HUES64 (cell line): ENCODE measurements at regions not wholly inside any gene's neighbourhood (a gene's known extent, or its start where the extent isn't known, plus 50 kb on each side); places are given as distances from the start of the nearest gene placed in this dataset.

Experiments
- H3K27ac ChIP-seq: 2 replicates; pipeline ENCODE4 v1.7.0; 2013; ENCODE audit warnings: low read depth, low read length, inconsistent platforms
- H3K27me3 ChIP-seq: 2 replicates; pipeline ENCODE4 v1.6.1; 2013; ENCODE audit warnings: mild to moderate bottlenecking, low read length; ENCODE audit not compliant: insufficient read depth
- H3K36me3 ChIP-seq: 2 replicates; pipeline ENCODE4 v1.6.1; 2013; ENCODE audit warnings: mild to moderate bottlenecking, low read length; ENCODE audit not compliant: insufficient read depth
- H3K4me1 ChIP-seq: 2 replicates; pipeline ENCODE4 v1.6.1; 2013; ENCODE audit warnings: mild to moderate bottlenecking, low read length, moderate library complexity; ENCODE audit not compliant: insufficient read depth
- H3K4me3 ChIP-seq: 2 replicates; pipeline ENCODE4 v1.5.1; 2013; ENCODE audit warnings: mild to moderate bottlenecking, low read length, moderate library complexity
- H3K9ac ChIP-seq: 2 replicates; pipeline ENCODE4 v1.6.1; 2013; ENCODE audit warnings: mild to moderate bottlenecking, low read depth, low read length
- H3K9me3 ChIP-seq: 2 replicates; pipeline ENCODE4 v1.6.1; 2013; ENCODE audit warnings: low read depth, low read length; ENCODE audit not compliant: insufficient read depth
- WGBS: fragments of 150-250, 120-280 bp; methylation state at CpG from one replicate; pipeline ENCODE4 v1.1.7; 2013; ENCODE audit warnings: missing lambda C conversion rate; 5-methylcytosine and 5-hydroxymethylcytosine counted together

GRCh38 chr2:12381543-12382325, 335.0 kb upstream of the TRIB2 start:
- no peak overlapping the region for H3K4me3 ChIP-seq
- peaks cover 14% of the 10 kb centered on the region; the same call in 1 of the 2 replicates for H3K4me1 ChIP-seq
- WGBS = 52% methylated on average over 2 of the region's 2 CpGs
- H3K9ac ChIP-seq = no peak overlapping the region
- no peaks in the 10 kb centered on the region for H3K9me3 ChIP-seq
- no peak overlapping the region for H3K27ac ChIP-seq
- H3K27me3 ChIP-seq = no peaks in the 10 kb centered on the region
- no peaks in the 10 kb centered on the region for H3K36me3 ChIP-seq

- Histone ChIP-seq H3K9ac (no peak overlapping the region), H3K36me3 (no peaks in the 10 kb centered on the region), H3K4me1 (peaks cover 14% of the 10 kb centered on the region; the same call in 1 of the 2 replicates), H3K4me3 (no peak overlapping the region), H3K27me3 (no peaks in the 10 kb centered on the region), H3K9me3 (no peaks in the 10 kb centered on the region), H3K27ac (no peak overlapping the region)
- 74% methylated on average over 3 of the region's 4 CpGs for WGBS
Measured at GRCh38 chr2:12382366-12382765, 334.4 kb upstream of the TRIB2 start.

- Histone ChIP-seq H3K4me3 (no peak overlapping the region), H3K27me3 (no peaks in the 10 kb centered on the region), H3K9ac (no peak overlapping the region), H3K4me1 (no peaks in the 10 kb centered on the region), H3K36me3 (no peaks in the 10 kb centered on the region), H3K9me3 (no peaks in the 10 kb centered on the region), H3K27ac (no peak overlapping the region)
- 92% methylated on average over 9 of the region's 9 CpGs for WGBS
Measured at GRCh38 chr2:12389344-12390045, 327.2 kb upstream of the TRIB2 start.

- WGBS = 92% methylated on average over 2 of the region's 2 CpGs
Measured at GRCh38 chr2:12391116-12391515, 325.6 kb upstream of the TRIB2 start.

GRCh38 chr2:12396699-12397098, 320.0 kb upstream of the TRIB2 start:
- no peak overlapping the region for H3K4me3 ChIP-seq
- H3K4me1 ChIP-seq = peaks cover 9% of the 10 kb centered on the region; the same call in 1 of the 2 replicates
- no peak overlapping the region for H3K9ac ChIP-seq
- H3K27me3 ChIP-seq = no peaks in the 10 kb centered on the region
- H3K9me3 ChIP-seq = peaks cover 5% of the 10 kb centered on the region; the same call in 1 of the 2 replicates
- no peak overlapping the region for H3K27ac ChIP-seq
- H3K36me3 ChIP-seq = no peaks in the 10 kb centered on the region
- WGBS = 93% methylated on average over 6 of the region's 6 CpGs

More at GRCh38 chr2:12391116-12391515, 325.6 kb upstream of the TRIB2 start:
- Histone ChIP-seq H3K27ac (no peak overlapping the region), H3K9me3 (no peaks in the 10 kb centered on the region), H3K4me1 (no peaks in the 10 kb centered on the region), H3K36me3 (no peaks in the 10 kb centered on the region), H3K27me3 (no peaks in the 10 kb centered on the region), H3K4me3 (no peak overlapping the region), H3K9ac (no peak overlapping the region)

GRCh38 chr2:12397854-12398253, 318.9 kb upstream of the TRIB2 start:
- H3K36me3 ChIP-seq = no peaks in the 10 kb centered on the region
- no peak overlapping the region for H3K4me3 ChIP-seq
- no peak overlapping the region for H3K9ac ChIP-seq
- H3K27ac ChIP-seq = no peak overlapping the region
- H3K4me1 ChIP-seq = peaks cover 9% of the 10 kb centered on the region; the same call in 1 of the 2 replicates
- WGBS = 85% methylated on average over 9 of the region's 9 CpGs
- no peaks in the 10 kb centered on the region for H3K27me3 ChIP-seq
- peaks cover 15% of the 10 kb centered on the region for H3K9me3 ChIP-seq

- Histone ChIP-seq H3K4me3 (no peak overlapping the region), H3K4me1 (peaks cover 9% of the 10 kb centered on the region), H3K9me3 (peaks cover 27% of the 10 kb centered on the region), H3K27me3 (no peaks in the 10 kb centered on the region), H3K36me3 (no peaks in the 10 kb centered on the region), H3K9ac (no peak overlapping the region), H3K27ac (no peak overlapping the region)
- 90% methylated on average over 3 of the region's 3 CpGs for WGBS
Measured at GRCh38 chr2:12399240-12399639, 317.5 kb upstream of the TRIB2 start.

GRCh38 chr2:12400543-12400942, 316.2 kb upstream of the TRIB2 start:
- WGBS = 96% methylated on average over 3 of the region's 3 CpGs
- H3K27me3 ChIP-seq = no peaks in the 10 kb centered on the region
- no peak overlapping the region for H3K27ac ChIP-seq

GRCh38 chr2:12402440-12403139, 314.1 kb upstream of the TRIB2 start:
- Histone ChIP-seq H3K4me3 (no peak overlapping the region), H3K27ac (no peak overlapping the region; the same call in 1 of the 2 replicates), H3K9me3 (peaks cover 27% of the 10 kb centered on the region), H3K9ac (no peak overlapping the region), H3K27me3 (no peaks in the 10 kb centered on the region), H3K4me1 (peaks cover 13% of the 10 kb centered on the region), H3K36me3 (no peaks in the 10 kb centered on the region)
- WGBS = 96% methylated on average over 5 of the region's 5 CpGs

More at GRCh38 chr2:12400543-12400942, 316.2 kb upstream of the TRIB2 start:
- Histone ChIP-seq H3K4me3 (no peak overlapping the region), H3K36me3 (no peaks in the 10 kb centered on the region), H3K9ac (no peak overlapping the region), H3K4me1 (peaks cover 15% of the 10 kb centered on the region), H3K9me3 (peaks cover 27% of the 10 kb centered on the region)

GRCh38 chr2:12404497-12404896, 312.2 kb upstream of the TRIB2 start:
- H3K9ac ChIP-seq = no peak overlapping the region
- no peaks in the 10 kb centered on the region for H3K36me3 ChIP-seq
- H3K4me1 ChIP-seq = peaks cover 5% of the 10 kb centered on the region; the same call in 1 of the 2 replicates
- H3K4me3 ChIP-seq = no peak overlapping the region
- no peak overlapping the region for H3K27ac ChIP-seq
- H3K27me3 ChIP-seq = no peaks in the 10 kb centered on the region
- peaks cover 27% of the 10 kb centered on the region for H3K9me3 ChIP-seq

- Histone ChIP-seq H3K36me3 (no peaks in the 10 kb centered on the region), H3K9ac (no peak overlapping the region), H3K4me3 (no peak overlapping the region), H3K4me1 (peaks cover 5% of the 10 kb centered on the region; the same call in 1 of the 2 replicates), H3K27me3 (no peaks in the 10 kb centered on the region), H3K9me3 (peaks cover 24% of the 10 kb centered on the region), H3K27ac (no peak overlapping the region)
- 93% methylated on average over 5 of the region's 5 CpGs for WGBS
Measured at GRCh38 chr2:12407160-12407559, 309.6 kb upstream of the TRIB2 start.
